H1 (cell line): ENCODE measurements at regions not wholly inside any gene's neighbourhood (a gene's known extent, or its start where the extent isn't known, plus 50 kb on each side); places are given as distances from the start of the nearest gene placed in this dataset.

Experiments
- CTCF ChIA-PET: fragments of 300-600 bp; sonication (Branson Sonifier 250); formaldehyde crosslinking; loops from one replicate; lab custom pipeline; 2021; ENCODE audit not compliant: partially characterized antibody; lab: Charles Lee
- POLR2A ChIA-PET: fragments of 300-600 bp; sonication (Branson Sonifier 250); formaldehyde crosslinking; loops from one replicate; lab custom pipeline; 2021; ENCODE audit warnings: inconsistent platforms; ENCODE audit not compliant: partially characterized antibody; lab: Charles Lee
- DNase-seq, 2 experiments: peaks; one replicate each; pipeline versions ENCODE4 v3.0.0 to v3.0.0-alpha.2; 2010 to 2022; ENCODE audit warnings: low spot score in 2 of 2, low read depth in 1 of 2, mixed read lengths in 1 of 2
- FAIRE-seq: peaks from 2 replicates; lab custom pipeline; 2011; peaks lifted over from hg19 to GRCh38; lab: Jason Lieb, UNC
- H2AFZ ChIP-seq: 2 replicates; pipeline ENCODE4 v1.8.1; 2012; ENCODE audit warnings: low read length, inconsistent platforms
- H2AK5ac ChIP-seq: 2 replicates; pipeline ENCODE4 v1.6.1; 2013; ENCODE audit warnings: low read depth, low read length
- H2BK120ac ChIP-seq: replicated peaks from 2 replicates; pipeline ENCODE3; 2013; ENCODE audit warnings: low read depth, low read length, inconsistent platforms
- H2BK12ac ChIP-seq: 2 replicates; pipeline ENCODE4 v1.6.1; 2013; ENCODE audit warnings: low read depth, low read length
- H2BK15ac ChIP-seq: 2 replicates; pipeline ENCODE4 v1.6.1; 2013; ENCODE audit warnings: low read length
- H2BK20ac ChIP-seq: 2 replicates; pipeline ENCODE4 v1.6.1; 2013; ENCODE audit warnings: low read length
- H2BK5ac ChIP-seq: 2 replicates; pipeline ENCODE4 v1.6.1; 2013; ENCODE audit warnings: low read depth, low read length
- H3K14ac ChIP-seq: 2 replicates; pipeline ENCODE4 v1.6.1; 2013; ENCODE audit warnings: inconsistent platforms; ENCODE audit not compliant: insufficient read length
- H3K18ac ChIP-seq: 2 replicates; pipeline ENCODE4 v1.6.1; 2013; ENCODE audit warnings: low read length; ENCODE audit errors: extremely low read depth
- H3K23ac ChIP-seq: 2 replicates; pipeline ENCODE4 v1.6.1; 2013; ENCODE audit warnings: inconsistent platforms; ENCODE audit not compliant: insufficient read length
- H3K23me2 ChIP-seq: 2 replicates; pipeline ENCODE4 v1.6.1; 2013; ENCODE audit warnings: low read depth, low read length
- H3K27ac ChIP-seq: 2 replicates; pipeline ENCODE4 v1.6.1; 2011; ENCODE audit warnings: low read depth, low read length, inconsistent platforms
- H3K27me3 ChIP-seq, 4 experiments: replicated peaks in 1 of 4; 1 replicate in 1 of 4; 2 replicates in 3 of 4; pipeline versions ENCODE4 v1.6.1 to v1.8.1; 2011 to 2013; ENCODE audit warnings: low read length in 3 of 4, mild to moderate bottlenecking in 3 of 4, inconsistent platforms in 2 of 4, mixed read lengths in 2 of 4, moderate library complexity in 1 of 4; ENCODE audit not compliant: control insufficient read depth in 3 of 4, insufficient read depth in 3 of 4; ENCODE audit errors: extremely low read depth in 1 of 4
- H3K36me3 ChIP-seq, 4 experiments: 2 replicates each; pipeline versions ENCODE4 v1.6.1 to v1.8.1; 2011 to 2013; ENCODE audit warnings: mild to moderate bottlenecking in 4 of 4, low read length in 3 of 4, moderate library complexity in 2 of 4, control low read depth in 1 of 4, inconsistent platforms in 1 of 4; ENCODE audit not compliant: insufficient read depth in 4 of 4, control insufficient read depth in 2 of 4
- H3K4ac ChIP-seq: replicated peaks from 2 replicates; pipeline ENCODE3; 2013; ENCODE audit warnings: low read length, low read depth, mixed read lengths, inconsistent platforms; ENCODE audit not compliant: insufficient read length
- H3K4me1 ChIP-seq, 4 experiments: replicated peaks in 1 of 4; 1 replicate in 1 of 4; 2 replicates in 3 of 4; pipeline versions ENCODE4 v1.6.1 to v1.8.1; 2011 to 2013; ENCODE audit warnings: low read length in 3 of 4, inconsistent platforms in 2 of 4, mixed read lengths in 1 of 4; ENCODE audit not compliant: insufficient read depth in 4 of 4, control insufficient read depth in 3 of 4
- H3K4me2 ChIP-seq, 2 experiments: 2 replicates each; pipeline versions ENCODE4 v1.6.1 to v1.8.1; 2011 to 2013; ENCODE audit warnings: low read depth in 2 of 2, low read length in 2 of 2, control low read depth in 1 of 2, inconsistent platforms in 1 of 2, mild to moderate bottlenecking in 1 of 2; ENCODE audit not compliant: insufficient read depth in 1 of 2
- H3K4me3 ChIP-seq, 4 experiments: fragments of 200-600, 300-600 bp in 1 of 4; sonication (generic), shearing (Covaris generic), sonication (Bioruptor Twin) in 1 of 4; 2 replicates each; pipeline versions ENCODE4 v1.5.1 to v1.8.1; 2011 to 2016; ENCODE audit warnings: low read length in 4 of 4, low read depth in 3 of 4, control low read depth in 2 of 4, inconsistent platforms in 2 of 4, mild to moderate bottlenecking in 2 of 4, mixed read lengths in 1 of 4, moderate library complexity in 1 of 4; ENCODE audit not compliant: insufficient read depth in 2 of 4; ENCODE audit errors: extremely low read depth in 1 of 4
- H3K56ac ChIP-seq: replicated peaks from 2 replicates; pipeline ENCODE3; 2013; ENCODE audit warnings: low read depth, mild to moderate bottlenecking, mixed read lengths, low read length, inconsistent platforms; ENCODE audit not compliant: insufficient read length
- H3K79me1 ChIP-seq: 2 replicates; pipeline ENCODE4 v1.6.1; 2013; ENCODE audit warnings: low read depth, low read length, control low read depth
- H3K79me2 ChIP-seq, 2 experiments: 2 replicates each; pipeline versions ENCODE4 v1.6.1 to v1.8.1; 2012 to 2013; ENCODE audit warnings: low read length in 2 of 2, mild to moderate bottlenecking in 2 of 2, inconsistent platforms in 1 of 2; ENCODE audit not compliant: insufficient read depth in 2 of 2, control insufficient read depth in 1 of 2
- H3K9ac ChIP-seq, 4 experiments: replicated peaks in 1 of 4; 1 replicate in 1 of 4; 2 replicates in 3 of 4; pipeline versions ENCODE4 v1.6.1 to v1.8.1; 2011 to 2013; ENCODE audit warnings: low read depth in 3 of 4, low read length in 3 of 4, control low read depth in 2 of 4, mild to moderate bottlenecking in 2 of 4, moderate library complexity in 2 of 4, inconsistent platforms in 1 of 4; ENCODE audit errors: extremely low read depth in 1 of 4
- H3K9me3 ChIP-seq, 2 experiments: 2 replicates each; pipeline versions ENCODE4 v1.6.1 to v1.8.1; 2012 to 2013; ENCODE audit warnings: mild to moderate bottlenecking in 2 of 2, moderate library complexity in 2 of 2, control low read depth in 1 of 2, inconsistent platforms in 1 of 2, low read depth in 1 of 2, low read length in 1 of 2, mixed read lengths in 1 of 2; ENCODE audit not compliant: insufficient read depth in 2 of 2
- H4K20me1 ChIP-seq, 2 experiments: replicated peaks in 1 of 2; 2 replicates each; pipeline versions ENCODE3 to v1.8.1; 2011 to 2013; ENCODE audit warnings: inconsistent platforms in 2 of 2, low read length in 2 of 2, mild to moderate bottlenecking in 1 of 2; ENCODE audit not compliant: insufficient read depth in 2 of 2, control insufficient read depth in 1 of 2
- H4K5ac ChIP-seq: 2 replicates; pipeline ENCODE4 v1.6.1; 2013; ENCODE audit warnings: low read length, low read depth, mixed read lengths, inconsistent platforms; ENCODE audit not compliant: insufficient read length
- H4K8ac ChIP-seq: 2 replicates; pipeline ENCODE4 v1.8.0; 2013; ENCODE audit warnings: mild to moderate bottlenecking, moderate library complexity, low read length, inconsistent platforms; ENCODE audit not compliant: insufficient read depth; ENCODE audit errors: extremely low read depth
- H4K91ac ChIP-seq: replicated peaks from 2 replicates; pipeline ENCODE3; 2013; ENCODE audit warnings: low read length, mixed read lengths, inconsistent platforms; ENCODE audit not compliant: insufficient read length
- CBX8 ChIP-seq: fragments of 300-800, 300-1000 bp; sonication (generic); IDR thresholded peaks from 2 replicates; pipeline ENCODE4 v1.7.1; 2016; ENCODE audit warnings: low read depth, low read length, borderline replicate concordance
- CHD1 ChIP-seq: IDR thresholded peaks from 2 replicates; pipeline ENCODE4 v1.6.1; 2012; ENCODE audit warnings: low read depth, low read length, improper control_type of control experiment
- EP300 ChIP-seq, 2 experiments: IDR thresholded peaks; 1 replicate in 1 of 2; 2 replicates in 1 of 2; pipeline ENCODE4 v1.6.1; 2011 to 2012; ENCODE audit warnings: low read depth in 2 of 2, low read length in 2 of 2, mild to moderate bottlenecking in 2 of 2, borderline replicate concordance in 1 of 2, inconsistent platforms in 1 of 2, moderate library complexity in 1 of 2
- GABPA ChIP-seq: IDR thresholded peaks from 2 replicates; pipeline ENCODE4 v1.6.1; 2011; ENCODE audit warnings: mild to moderate bottlenecking, low read length, moderate library complexity, borderline replicate concordance; ENCODE audit not compliant: insufficient read depth
- HDAC6 ChIP-seq: IDR thresholded peaks from one replicate; pipeline ENCODE4 v1.7.1; 2012; ENCODE audit warnings: low read depth, mild to moderate bottlenecking, inconsistent platforms, low read length, moderate library complexity
- JUND ChIP-seq: IDR thresholded peaks from 2 replicates; pipeline ENCODE4 v1.6.1; 2011; ENCODE audit warnings: mild to moderate bottlenecking, improper control_type of control experiment, low read length
- KDM1A ChIP-seq: fragments of 200-600, 300-600 bp; sonication (generic); IDR thresholded peaks from 2 replicates; pipeline ENCODE4 v1.7.1; 2016; ENCODE audit warnings: mild to moderate bottlenecking, low read length, borderline replicate concordance
- MAFK ChIP-seq: IDR thresholded peaks from 2 replicates; pipeline ENCODE4 v1.6.1; 2012; ENCODE audit warnings: low read depth, mild to moderate bottlenecking, improper control_type of control experiment, low read length
- NRF1 ChIP-seq: IDR thresholded peaks from 2 replicates; pipeline ENCODE4 v1.6.1; 2011; ENCODE audit warnings: mild to moderate bottlenecking, low read depth, low read length, improper control_type of control experiment
- POLR2A ChIP-seq, 2 experiments: IDR thresholded peaks; 1 replicate in 1 of 2; 2 replicates in 1 of 2; pipeline ENCODE4 v1.6.1; 2011; ENCODE audit warnings: low read depth in 2 of 2, low read length in 2 of 2, mild to moderate bottlenecking in 2 of 2; ENCODE audit errors: control extremely low read depth in 1 of 2
- POU5F1 ChIP-seq: IDR thresholded peaks from 2 replicates; pipeline ENCODE4 v1.6.1; 2011; ENCODE audit warnings: low read depth, mild to moderate bottlenecking, low read length, moderate library complexity
- RFX5 ChIP-seq: IDR thresholded peaks from 2 replicates; pipeline ENCODE4 v1.6.1; 2011; ENCODE audit warnings: low read depth, low read length, improper control_type of control experiment, borderline replicate concordance
- SIX5 ChIP-seq: IDR thresholded peaks from 2 replicates; pipeline ENCODE4 v1.6.1; 2011; ENCODE audit warnings: mild to moderate bottlenecking, low read depth, low read length
- TEAD4 ChIP-seq: IDR thresholded peaks from 2 replicates; pipeline ENCODE4 v1.6.1; 2012; ENCODE audit warnings: low read depth, low read length, inconsistent platforms, mixed read lengths
- YY1 ChIP-seq: IDR thresholded peaks from 2 replicates; pipeline ENCODE4 v1.6.1; 2011; ENCODE audit warnings: low read depth, mild to moderate bottlenecking, low read length
- WGBS, 2 experiments: shearing (Covaris generic) in 1 of 2; methylation state at CpG; one replicate each; pipeline versions ENCODE4 v1.1.6 to v1.1.7; 2013 to 2015; ENCODE audit warnings: low lambda C conversion rate in 2 of 2, mixed read lengths in 2 of 2, inconsistent platforms in 1 of 2, low coverage in 1 of 2, missing lambda C conversion rate in 1 of 2; ENCODE audit not compliant: insufficient replicate concordance in 2 of 2, insufficient coverage in 1 of 2, insufficient read length in 1 of 2; ENCODE audit errors: extremely low coverage in 1 of 2, missing lambda C conversion rate in 1 of 2; 5-methylcytosine and 5-hydroxymethylcytosine counted together

GRCh38 chr5:166091931-166092330, 2199.5 kb upstream of the WWC1 start:
- Histone ChIP-seq H3K23me2 (no peaks in the 10 kb centered on the region), H4K5ac (no peak overlapping the region), H3K27me3 (peaks cover 0 to 2% (median 0%) of the 10 kb centered on the region in 4 experiments; a peak in 1 of 7 replicates), H4K91ac (no peak overlapping the region), H3K4ac (no peak overlapping the region), H2BK15ac (no peak overlapping the region), H4K20me1 (no peaks in the 10 kb centered on the region), H3K79me1 (no peaks in the 10 kb centered on the region), H3K9ac (no peak overlapping the region), H2BK20ac (no peak overlapping the region), H2AK5ac (no peak overlapping the region), H3K23ac (no peak overlapping the region), H3K79me2 (no peaks in the 10 kb centered on the region), H3K27ac (no peak overlapping the region), H2AFZ (no peak overlapping the region), H2BK5ac (no peak overlapping the region), H3K14ac (no peak overlapping the region), H4K8ac (no peak overlapping the region), H3K18ac (no peak overlapping the region), H3K4me1 (peaks cover 0 to 5% (median 3%) of the 10 kb centered on the region in 4 experiments; a peak in 1 of 7 replicates), H2BK12ac (no peak overlapping the region), H2BK120ac (no peak overlapping the region), H3K56ac (no peak overlapping the region), H3K4me3 (no peak overlapping the region), H3K4me2 (no peak overlapping the region), H3K36me3 (no peaks in the 10 kb centered on the region; a peak in 1 of 8 replicates), H3K9me3 (peaks cover 5 to 7% of the 10 kb centered on the region in 2 experiments; a peak in 3 of 4 replicates)
- TF ChIP-seq CBX8 (no peak), KDM1A (no peak), MAFK (no peak), POLR2A (IDR thresholded peaks at IDR 0.05; ENCODE audit: control extremely low read depth in 1 of 2, low read depth in 2 of 2, low read length in 2 of 2) (no peak), EP300 (IDR thresholded peaks at IDR 0.05; ENCODE audit: borderline replicate concordance in 1 of 2, low read depth in 2 of 2, low read length in 2 of 2) (no peak), SIX5 (no peak), HDAC6 (no peak), YY1 (no peak), POU5F1 (no peak), JUND (no peak), TEAD4 (no peak), CHD1 (no peak), GABPA (no peak), NRF1 (no peak), RFX5 (no peak)
- ChIA-PET CTCF (no interaction called here), POLR2A (no interaction called here)
- 94% methylated on average over 1 of the region's 1 CpG; no CpG with 5 or more reads in 1 of the 2 experiments for WGBS, 2 experiments
- DNase-seq (no peak), FAIRE-seq (no peak)
